Mesothelial cell of epicardium (in vitro differentiated cells): ENCODE measurements at regions not wholly inside any gene's neighbourhood (a gene's known extent, or its start where the extent isn't known, plus 50 kb on each side); places are given as distances from the start of the nearest gene placed in this dataset.

Experiments used
- DNase-seq, 2 experiments: peaks; one replicate each; pipeline ENCODE4 v3.0.0; 2021; ENCODE audit warnings: low spot score in 2 of 2; ENCODE audit not compliant: unreplicated experiment in 2 of 2
- H3K27ac Mint-ChIP-seq: 2 replicates; pipeline ENCODE4 v1.8.0; 2021; ENCODE audit warnings: mixed read lengths
- H3K27me3 Mint-ChIP-seq: 2 replicates; pipeline ENCODE4 v1.8.0; 2021; ENCODE audit warnings: low read depth, mixed read lengths
- H3K36me3 Mint-ChIP-seq: 2 replicates; pipeline ENCODE4 v1.8.0; 2021; ENCODE audit warnings: mixed read lengths
- H3K4me1 Mint-ChIP-seq: 2 replicates; pipeline ENCODE4 v1.8.0; 2021; ENCODE audit warnings: mixed read lengths
- H3K4me3 Mint-ChIP-seq: 2 replicates; pipeline ENCODE4 v1.8.0; 2021; ENCODE audit warnings: mild to moderate bottlenecking, moderate library complexity, mixed read lengths
- H3K9me3 Mint-ChIP-seq: 2 replicates; pipeline ENCODE4 v1.8.0; 2021; ENCODE audit warnings: mixed read lengths
- TF ChIP-seq, protein P1 (sequence below): fragments of 200-600 bp; sonication (generic); IDR thresholded peaks from one replicate; pipeline ENCODE4 v1.5.0; 2021; ENCODE audit warnings: antibody characterized with exemption; ENCODE audit not compliant: unreplicated experiment

DNA sequence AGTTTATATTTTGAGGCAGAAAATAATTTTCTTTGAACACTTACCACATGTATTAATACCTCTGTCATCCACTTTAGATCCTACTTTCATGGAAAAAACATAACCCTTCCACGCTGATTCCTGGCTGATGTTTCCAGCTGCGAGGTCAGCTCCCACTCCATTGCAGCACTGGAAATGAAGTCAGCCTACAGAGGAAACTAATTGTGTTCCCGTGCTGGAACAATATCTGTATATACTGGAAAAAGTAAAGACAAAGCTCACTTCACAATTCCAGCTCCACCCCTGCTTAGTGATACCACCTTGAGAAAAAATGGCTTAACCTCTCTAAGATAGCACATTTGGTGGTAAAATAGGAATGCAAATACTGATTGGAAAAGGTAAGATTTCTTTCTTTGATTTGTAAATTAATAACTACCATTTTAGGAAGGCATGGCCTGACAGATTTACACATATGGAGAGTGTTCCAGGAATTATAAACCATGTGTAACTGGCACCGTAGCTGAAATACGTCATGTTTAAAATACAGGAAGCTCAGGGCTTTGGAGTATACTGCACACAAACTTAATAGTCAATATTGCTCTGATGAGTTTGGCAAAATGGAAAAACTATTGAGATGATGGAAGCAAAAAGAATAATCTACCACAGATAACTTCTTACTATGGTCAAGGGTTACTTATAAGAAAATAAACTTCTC, 90.0 kb downstream of the TRIB2 start:
- H3K9me3 Mint-ChIP-seq: peaks cover 5% of the 10 kb centered on the region
- H3K4me3 Mint-ChIP-seq: no peak overlapping the region
- no peak for DNase-seq
- peaks cover 4% of the 10 kb centered on the region for H3K36me3 Mint-ChIP-seq
- peaks cover 1% of the 10 kb centered on the region for H3K27me3 Mint-ChIP-seq
- no peaks in the 10 kb centered on the region for H3K4me1 Mint-ChIP-seq
- TF ChIP-seq, protein P1, sequence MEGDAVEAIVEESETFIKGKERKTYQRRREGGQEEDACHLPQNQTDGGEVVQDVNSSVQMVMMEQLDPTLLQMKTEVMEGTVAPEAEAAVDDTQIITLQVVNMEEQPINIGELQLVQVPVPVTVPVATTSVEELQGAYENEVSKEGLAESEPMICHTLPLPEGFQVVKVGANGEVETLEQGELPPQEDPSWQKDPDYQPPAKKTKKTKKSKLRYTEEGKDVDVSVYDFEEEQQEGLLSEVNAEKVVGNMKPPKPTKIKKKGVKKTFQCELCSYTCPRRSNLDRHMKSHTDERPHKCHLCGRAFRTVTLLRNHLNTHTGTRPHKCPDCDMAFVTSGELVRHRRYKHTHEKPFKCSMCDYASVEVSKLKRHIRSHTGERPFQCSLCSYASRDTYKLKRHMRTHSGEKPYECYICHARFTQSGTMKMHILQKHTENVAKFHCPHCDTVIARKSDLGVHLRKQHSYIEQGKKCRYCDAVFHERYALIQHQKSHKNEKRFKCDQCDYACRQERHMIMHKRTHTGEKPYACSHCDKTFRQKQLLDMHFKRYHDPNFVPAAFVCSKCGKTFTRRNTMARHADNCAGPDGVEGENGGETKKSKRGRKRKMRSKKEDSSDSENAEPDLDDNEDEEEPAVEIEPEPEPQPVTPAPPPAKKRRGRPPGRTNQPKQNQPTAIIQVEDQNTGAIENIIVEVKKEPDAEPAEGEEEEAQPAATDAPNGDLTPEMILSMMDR: no peak
- no peak overlapping the region for H3K27ac Mint-ChIP-seq

DNA sequence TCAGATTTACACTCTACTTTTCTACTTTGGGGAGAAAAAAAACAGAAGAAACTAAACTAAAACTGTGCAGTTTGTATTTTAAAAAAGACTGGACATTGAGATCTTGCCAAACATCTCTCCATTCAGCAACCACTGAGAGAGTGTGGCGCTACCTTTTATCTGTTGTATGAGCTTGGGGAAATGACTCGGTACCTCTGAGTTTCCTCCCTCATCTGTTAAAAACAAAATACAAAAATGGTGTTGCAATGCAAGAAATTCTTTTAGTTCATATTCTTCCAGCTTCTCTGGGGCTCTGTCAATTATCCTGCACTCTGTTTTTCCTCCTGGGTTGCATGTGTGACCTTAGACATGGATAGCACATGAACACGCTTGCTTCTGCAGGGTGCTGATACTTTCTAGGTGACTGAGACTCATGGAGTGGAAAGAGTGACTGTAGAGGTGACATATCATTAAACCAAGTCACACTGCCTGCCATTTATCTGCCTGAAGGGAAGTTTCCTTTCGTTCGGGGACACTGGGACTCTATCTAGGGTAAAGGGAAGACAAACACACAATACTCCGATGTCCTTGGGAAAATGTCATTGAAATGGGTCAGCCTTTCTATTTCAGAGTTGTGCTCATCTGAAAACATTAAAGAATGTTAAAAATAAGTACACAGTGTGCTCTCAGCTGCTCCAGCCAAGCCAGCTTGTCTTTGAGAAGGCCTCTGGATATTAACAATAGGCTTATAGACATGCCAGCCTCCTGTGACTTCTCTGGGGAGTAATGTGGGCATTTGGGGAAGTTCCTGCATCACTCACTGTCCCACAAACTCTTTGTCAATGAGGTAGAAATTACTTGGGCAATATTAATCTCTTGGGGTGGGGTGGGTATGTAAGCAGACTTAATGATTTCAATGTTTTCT, 91.4 kb downstream of the TRIB2 start:
- Mint-ChIP-seq H3K27ac (no peak overlapping the region), H3K9me3 (no peaks in the 10 kb centered on the region), H3K27me3 (peaks cover 1% of the 10 kb centered on the region), H3K4me3 (no peak overlapping the region), H3K4me1 (no peaks in the 10 kb centered on the region), H3K36me3 (no peaks in the 10 kb centered on the region)
- TF ChIP-seq, protein P1: no peak
- no peak for DNase-seq

DNA sequence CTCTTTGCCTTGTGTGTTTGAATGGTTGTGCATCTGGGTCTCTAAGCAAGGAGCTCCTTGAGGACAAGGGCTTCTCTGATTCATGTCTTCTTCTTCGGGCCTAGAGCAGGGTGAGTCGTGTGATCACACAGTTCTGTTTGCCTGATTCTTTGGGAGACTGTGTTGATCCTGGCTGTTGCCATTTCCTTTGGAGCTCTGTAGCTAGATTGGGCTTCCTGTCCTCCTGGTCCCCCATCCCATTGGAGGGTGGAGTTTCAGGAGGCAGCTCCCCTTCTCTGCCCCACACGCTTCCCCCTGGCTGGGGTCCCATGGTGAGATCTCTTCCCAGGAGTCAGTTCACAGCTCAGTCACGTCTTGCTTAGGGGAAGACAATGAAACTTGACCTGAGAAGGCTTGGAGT, 92.8 kb downstream of the TRIB2 start:
- TF ChIP-seq, protein P1: no peak
- Mint-ChIP-seq H3K4me1 (no peaks in the 10 kb centered on the region), H3K4me3 (no peak overlapping the region)

DNA sequence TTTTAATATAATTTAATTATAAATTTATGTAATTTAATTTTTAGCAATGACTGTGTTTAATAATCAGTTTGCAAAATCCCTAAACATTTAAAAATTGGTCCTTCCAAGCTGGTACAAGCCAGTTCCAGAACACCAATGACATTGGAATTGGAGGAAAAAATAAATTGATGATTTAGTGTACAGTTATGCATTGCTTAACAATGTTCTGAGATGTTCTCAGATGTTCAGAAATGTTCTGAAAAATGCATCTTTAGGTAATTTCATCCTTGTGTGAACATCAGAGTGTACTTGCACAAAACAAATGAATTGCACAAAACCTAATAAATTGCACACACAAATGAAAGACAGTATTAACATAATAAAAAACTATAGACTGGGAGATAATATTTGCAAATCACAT, 95.2 kb downstream of the TRIB2 start:
- H3K9me3 Mint-ChIP-seq: no peaks in the 10 kb centered on the region
- H3K27ac Mint-ChIP-seq: no peak overlapping the region
- DNase-seq: no peak
- H3K36me3 Mint-ChIP-seq: no peaks in the 10 kb centered on the region
- H3K27me3 Mint-ChIP-seq: peaks cover 1% of the 10 kb centered on the region
- H3K4me3 Mint-ChIP-seq: no peak overlapping the region
- H3K4me1 Mint-ChIP-seq: no peaks in the 10 kb centered on the region
- TF ChIP-seq, protein P1: no peak

More for the DNA sequence above, 92.8 kb downstream of the TRIB2 start:
- Mint-ChIP-seq H3K27ac (no peak overlapping the region), H3K9me3 (no peaks in the 10 kb centered on the region), H3K27me3 (peaks cover 1% of the 10 kb centered on the region), H3K36me3 (no peaks in the 10 kb centered on the region)
- no peak for DNase-seq

DNA sequence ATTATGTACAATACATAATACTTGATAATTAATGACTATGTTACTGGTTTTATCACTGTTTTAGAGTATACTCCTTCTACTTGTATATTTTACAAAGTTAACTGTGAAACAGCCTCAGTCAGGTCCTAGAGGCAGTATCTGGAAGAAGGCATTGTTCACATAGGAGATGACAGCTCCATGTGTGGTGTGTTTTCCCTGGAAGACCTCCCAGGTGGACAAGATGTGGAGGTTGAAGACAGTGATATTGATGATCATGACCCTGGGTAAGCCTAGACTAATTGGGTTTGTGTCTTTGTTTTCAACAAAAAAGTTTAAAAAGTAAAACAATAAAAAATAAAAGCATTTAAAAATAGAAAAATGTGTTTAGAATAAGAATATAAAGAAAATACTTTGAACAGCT, 96.4 kb downstream of the TRIB2 start:
- Mint-ChIP-seq H3K9me3 (no peaks in the 10 kb centered on the region), H3K27me3 (no peaks in the 10 kb centered on the region), H3K36me3 (no peaks in the 10 kb centered on the region), H3K27ac (no peak overlapping the region), H3K4me3 (no peak overlapping the region), H3K4me1 (no peaks in the 10 kb centered on the region)
- TF ChIP-seq, protein P1: no peak
- DNase-seq: no peak
